Transverse colon (tissue), 4 donors: ENCODE measurements at regions not wholly inside any gene's neighbourhood (a gene's known extent, or its start where the extent isn't known, plus 50 kb on each side); places are given as distances from the start of the nearest gene placed in this dataset.

Experiments
- DNase-seq: peaks from one replicate; pipeline ENCODE4 v3.0.0-alpha.2; 2019
- H3K27ac ChIP-seq, 4 donors: fragments of 200-600 bp; sonication (generic); 2 replicates each; pipeline ENCODE4 v1.5.1; 2016 to 2018; ENCODE audit warnings: inconsistent platforms in 4 of 4
- H3K27me3 ChIP-seq: fragments of 200-600 bp; sonication (generic); 2 replicates; pipeline ENCODE4 v1.5.1; 2017; ENCODE audit warnings: inconsistent platforms
- H3K36me3 ChIP-seq, 4 donors: fragments of 200-600 bp; sonication (generic); 2 replicates each; pipeline ENCODE4 v1.5.1; 2017 to 2019; ENCODE audit warnings: inconsistent platforms in 4 of 4
- H3K4me1 ChIP-seq, 4 donors: fragments of 200-600 bp; sonication (generic); 2 replicates each; pipeline ENCODE4 v1.5.1; 2017 to 2020; ENCODE audit warnings: inconsistent platforms in 4 of 4
- H3K4me3 ChIP-seq, 4 donors: fragments of 200-600 bp; sonication (generic); 1 replicate in 1 of 4; 2 replicates in 3 of 4; pipeline versions ENCODE4 v1.5.1 to v1.6.1; 2017 to 2019; ENCODE audit warnings: inconsistent platforms in 4 of 4
- H3K9me3 ChIP-seq, 2 donors: fragments of 200-600 bp; sonication (generic); 2 replicates each; pipeline ENCODE4 v1.5.1; 2017 to 2019; ENCODE audit warnings: inconsistent platforms in 2 of 2
- EP300 ChIP-seq: sonication (generic); formaldehyde crosslinking; IDR thresholded peaks from one replicate; pipeline ENCODE4 v1.6.1; 2017; ENCODE audit warnings: antibody characterized with exemption, low read depth
- POLR2A ChIP-seq: fragments of 450-650 bp; IDR thresholded peaks from one replicate; pipeline ENCODE4 v1.6.1; 2016; ENCODE audit warnings: antibody characterized with exemption, mild to moderate bottlenecking, moderate library complexity
- POLR2AphosphoS5 ChIP-seq, 3 donors: sonication (generic); formaldehyde crosslinking; IDR thresholded peaks; one replicate each; pipeline ENCODE4 v1.6.1; 2016; ENCODE audit warnings: antibody characterized with exemption in 3 of 3
- WGBS, 2 donors: methylation state at CpG; one replicate each; pipeline ENCODE4 v1.1.5; 2018; ENCODE audit warnings: low coverage in 1 of 2; 5-methylcytosine and 5-hydroxymethylcytosine counted together
- in situ Hi-C, 4 donors: fragments of 200-750 bp; cut with MboI; loops; one replicate each; pipeline versions ENCODE4 v1.15.0 to v1.15.1; 2017; ENCODE audit warnings: low sequenced_read_pairs in 3 of 4, low pct_ligation_motif_present in 1 of 4, low pct_unique_long_range_greater_than_20kb in 1 of 4
- intact Hi-C: fragments of 100-400 bp; cut with DNase I; formaldehyde crosslinking; loops from one replicate; pipeline ENCODE4 v1.15.1; 2023; ENCODE audit warnings: low total_unique reads
- TF ChIP-seq, protein P1 (sequence below), 5 experiments: fragments of 200-600 bp in 3 of 5; fragments of 450-650 bp in 2 of 5; sonication (generic) in 3 of 5; IDR thresholded peaks; 1 replicate in 2 of 5; 2 replicates in 3 of 5; pipeline ENCODE4 v1.5.1; 2016 to 2017; ENCODE audit warnings: antibody characterized with exemption in 5 of 5, inconsistent platforms in 3 of 5, mild to moderate bottlenecking in 2 of 5, moderate library complexity in 1 of 5

GRCh38 chr2:236503583-236503982 lies 66.0 kb upstream of the ACKR3 start:
- intact Hi-C loops: loop anchor here (10.0 kb wide), 1 partner anchor 551 kb away; no protein-coding TSS in a partner anchor

GRCh38 chr2:236505041-236505440 lies 64.6 kb upstream of the ACKR3 start:
- DNase-seq: no peak

More at GRCh38 chr2:236503583-236503982, 66.0 kb upstream of the ACKR3 start:
- Histone ChIP-seq H3K36me3 (no peaks in the 10 kb centered on the region), H3K4me3 (no peak overlapping the region), H3K9me3 (no peaks in the 10 kb centered on the region), H3K4me1 (no peaks in the 10 kb centered on the region), H3K27me3 (peaks cover 25% of the 10 kb centered on the region), H3K27ac (no peak overlapping the region)
- in situ Hi-C loops: loop anchor here (10.0 to 25.0 kb wide), 3 partner anchors 534 to 559 kb away; no protein-coding TSS in a partner anchor
- no peak for DNase-seq
- WGBS, 2 donors: 76 to 100% methylated on average over 1 to 13 of the region's 13 CpGs
- TF ChIP-seq POLR2AphosphoS5 (IDR thresholded peaks at IDR 0.05): no peak
- TF ChIP-seq EP300: no peak
- TF ChIP-seq, protein P1, sequence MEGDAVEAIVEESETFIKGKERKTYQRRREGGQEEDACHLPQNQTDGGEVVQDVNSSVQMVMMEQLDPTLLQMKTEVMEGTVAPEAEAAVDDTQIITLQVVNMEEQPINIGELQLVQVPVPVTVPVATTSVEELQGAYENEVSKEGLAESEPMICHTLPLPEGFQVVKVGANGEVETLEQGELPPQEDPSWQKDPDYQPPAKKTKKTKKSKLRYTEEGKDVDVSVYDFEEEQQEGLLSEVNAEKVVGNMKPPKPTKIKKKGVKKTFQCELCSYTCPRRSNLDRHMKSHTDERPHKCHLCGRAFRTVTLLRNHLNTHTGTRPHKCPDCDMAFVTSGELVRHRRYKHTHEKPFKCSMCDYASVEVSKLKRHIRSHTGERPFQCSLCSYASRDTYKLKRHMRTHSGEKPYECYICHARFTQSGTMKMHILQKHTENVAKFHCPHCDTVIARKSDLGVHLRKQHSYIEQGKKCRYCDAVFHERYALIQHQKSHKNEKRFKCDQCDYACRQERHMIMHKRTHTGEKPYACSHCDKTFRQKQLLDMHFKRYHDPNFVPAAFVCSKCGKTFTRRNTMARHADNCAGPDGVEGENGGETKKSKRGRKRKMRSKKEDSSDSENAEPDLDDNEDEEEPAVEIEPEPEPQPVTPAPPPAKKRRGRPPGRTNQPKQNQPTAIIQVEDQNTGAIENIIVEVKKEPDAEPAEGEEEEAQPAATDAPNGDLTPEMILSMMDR (IDR thresholded peaks at IDR 0.05): no peak
- no peak for TF ChIP-seq POLR2A

GRCh38 chr2:236505648-236506047 lies 64.0 kb upstream of the ACKR3 start:
- intact Hi-C loops (loop anchor here (10.0 kb wide), 1 partner anchor 549 kb away; no protein-coding TSS in a partner anchor), in situ Hi-C loops (loop anchor here (10.0 to 25.0 kb wide), 3 partner anchors 532 to 557 kb away; no protein-coding TSS in a partner anchor)
- no peak for DNase-seq
- H3K9me3 ChIP-seq: no peaks in the 10 kb centered on the region
- WGBS, 2 donors: 47 to 58% methylated on average over 2 of the region's 2 CpGs
- H3K27me3 ChIP-seq: peaks cover 26% of the 10 kb centered on the region
- no peaks in the 10 kb centered on the region for H3K36me3 ChIP-seq
- no peak overlapping the region for H3K27ac ChIP-seq
- TF ChIP-seq POLR2AphosphoS5 (IDR thresholded peaks at IDR 0.05) (no peak), POLR2A (no peak), EP300 (no peak)
- TF ChIP-seq, protein P1 (IDR thresholded peaks at IDR 0.05): no peak
- H3K4me3 ChIP-seq: no peak overlapping the region
- H3K4me1 ChIP-seq: no peaks in the 10 kb centered on the region

More at GRCh38 chr2:236505041-236505440, 64.6 kb upstream of the ACKR3 start:
- Histone ChIP-seq H3K27me3 (peaks cover 26% of the 10 kb centered on the region), H3K27ac (no peak overlapping the region), H3K4me1 (no peaks in the 10 kb centered on the region), H3K4me3 (no peak overlapping the region), H3K36me3 (no peaks in the 10 kb centered on the region), H3K9me3 (no peaks in the 10 kb centered on the region)
- intact Hi-C loops (loop anchor here (10.0 kb wide), 1 partner anchor 550 kb away; no protein-coding TSS in a partner anchor), in situ Hi-C loops (loop anchor here (10.0 to 25.0 kb wide), 3 partner anchors 532 to 557 kb away; no protein-coding TSS in a partner anchor)
- 58 to 75% methylated on average over 2 to 3 of the region's 3 CpGs for WGBS, 2 donors
- TF ChIP-seq POLR2A: no peak
- no peak for TF ChIP-seq EP300
- TF ChIP-seq, protein P1 (IDR thresholded peaks at IDR 0.05): no peak
- TF ChIP-seq POLR2AphosphoS5 (IDR thresholded peaks at IDR 0.05): no peak

DNA sequence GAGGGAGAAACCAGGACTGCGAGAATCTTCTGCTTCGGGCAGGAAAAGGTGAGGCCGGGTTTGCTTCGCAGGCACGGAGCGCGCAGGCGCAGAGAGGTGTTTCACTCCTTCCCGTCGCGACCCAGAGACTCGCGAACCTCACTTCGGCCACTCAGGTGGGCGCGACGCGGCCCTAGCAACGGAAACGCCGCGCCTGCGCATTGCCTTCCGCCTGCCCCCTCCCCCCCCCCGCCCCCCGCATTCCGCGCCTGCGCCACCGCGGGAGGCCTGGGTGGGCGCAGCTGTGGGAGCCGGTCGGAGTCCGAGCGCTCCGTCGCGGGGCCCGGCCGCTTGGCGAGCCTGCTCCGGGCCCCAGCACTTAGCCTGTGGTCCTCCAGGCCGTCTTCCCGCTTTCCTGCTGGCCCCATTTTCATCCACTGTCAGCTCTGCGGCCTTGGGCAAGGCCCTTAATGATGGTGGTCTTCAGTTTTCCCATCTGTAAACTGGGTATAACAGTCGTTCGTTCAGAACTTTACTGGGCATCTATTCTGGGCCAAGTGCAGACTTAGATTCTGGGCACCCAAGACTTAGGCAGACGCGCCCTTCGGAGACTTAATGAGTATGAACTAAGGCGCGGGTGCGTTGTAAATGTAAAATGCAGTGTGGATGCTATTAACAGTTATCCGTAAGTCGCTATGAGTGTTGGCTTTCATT lies 62.1 kb upstream of the ACKR3 start:
- intact Hi-C loops (loop anchor here (1.0 to 10.0 kb wide), 2 partner anchors 10 to 547 kb away; no protein-coding TSS in a partner anchor), in situ Hi-C loops (loop anchor here (10.0 to 25.0 kb wide), 3 partner anchors 530 to 555 kb away; no protein-coding TSS in a partner anchor)
- peak; percentile 32 for DNase-seq
- Histone ChIP-seq H3K4me1 (no peaks in the 10 kb centered on the region), H3K9me3 (no peaks in the 10 kb centered on the region), H3K4me3 (peak overlapping the region in 3 of 4 donors; percentile 14 to 43 (median 25)), H3K27me3 (peaks cover 26% of the 10 kb centered on the region), H3K27ac (no peak overlapping the region), H3K36me3 (no peaks in the 10 kb centered on the region)
- TF ChIP-seq POLR2AphosphoS5 (IDR thresholded peaks at IDR 0.05) (no peak), EP300 (no peak), POLR2A (no peak)
- TF ChIP-seq, protein P1 (IDR thresholded peaks at IDR 0.05): no peak
- 40 to 100% methylated on average over 4 to 31 of the region's 56 CpGs for WGBS, 2 donors
